GM12865 (cell line): ENCODE measurements at regions not wholly inside any gene's neighbourhood (a gene's known extent, or its start where the extent isn't known, plus 50 kb on each side); places are given as distances from the start of the nearest gene placed in this dataset.

Source experiments
- DNase-seq: peaks from one replicate; pipeline ENCODE4 v3.0.0; 2010; ENCODE audit warnings: low read depth
- H3K4me3 ChIP-seq: 2 replicates; pipeline ENCODE4 v1.5.1; 2011; ENCODE audit warnings: mild to moderate bottlenecking, low read depth, low read length, control low read depth
- TF ChIP-seq, protein P1 (sequence below): IDR thresholded peaks from 2 replicates; pipeline ENCODE4 v1.5.1; 2011; ENCODE audit warnings: low read length, control low read depth, low read depth, inconsistent platforms; ENCODE audit not compliant: insufficient read depth; ENCODE audit errors: missing control alignments

DNA sequence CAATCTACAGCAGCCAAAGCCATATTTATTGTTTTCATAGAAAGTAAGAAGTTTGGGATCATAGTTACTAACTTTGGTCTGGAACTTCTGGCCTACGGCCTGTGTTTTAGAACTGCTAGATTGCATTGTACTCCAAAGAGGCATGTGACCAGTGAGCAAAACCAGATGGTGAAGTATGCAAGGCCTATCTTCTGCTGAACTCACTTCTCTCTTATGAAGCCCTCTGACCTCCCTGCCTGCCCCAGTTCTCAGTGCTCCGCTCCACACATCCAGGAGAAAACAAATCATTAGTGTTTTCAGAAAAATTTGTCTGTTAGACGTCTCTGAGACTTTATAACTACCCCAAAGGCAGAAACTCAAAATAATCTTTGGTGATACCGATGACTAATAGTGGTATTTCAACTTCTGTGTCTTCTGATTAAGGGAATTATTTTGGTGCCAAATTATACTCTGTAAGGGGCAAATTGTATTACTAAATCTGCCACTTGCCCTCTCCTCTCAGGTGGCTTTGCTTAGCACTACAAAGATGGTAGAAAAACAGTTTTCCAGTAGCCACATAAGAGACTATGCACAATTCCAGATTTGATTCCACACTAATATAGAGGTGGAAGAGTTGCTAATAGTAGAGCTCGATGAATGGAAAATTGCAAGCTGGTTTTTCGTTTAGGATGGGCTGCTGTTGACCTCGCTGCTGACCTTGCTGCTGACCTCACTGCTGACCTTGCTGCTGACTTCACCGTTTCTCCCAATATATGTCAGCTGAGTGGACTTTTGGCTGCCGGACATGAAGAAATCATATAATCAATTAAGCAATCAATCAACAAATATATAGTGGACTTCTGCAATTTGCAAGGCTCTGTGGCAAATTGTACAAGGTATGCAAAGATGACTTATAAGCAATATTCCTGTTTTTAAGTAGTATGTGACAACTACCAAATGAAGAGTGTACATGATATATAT lies 147.5 kb downstream of the KITLG start:
- DNase-seq = no peak
- no peak overlapping the region for H3K4me3 ChIP-seq
- TF ChIP-seq, protein P1, sequence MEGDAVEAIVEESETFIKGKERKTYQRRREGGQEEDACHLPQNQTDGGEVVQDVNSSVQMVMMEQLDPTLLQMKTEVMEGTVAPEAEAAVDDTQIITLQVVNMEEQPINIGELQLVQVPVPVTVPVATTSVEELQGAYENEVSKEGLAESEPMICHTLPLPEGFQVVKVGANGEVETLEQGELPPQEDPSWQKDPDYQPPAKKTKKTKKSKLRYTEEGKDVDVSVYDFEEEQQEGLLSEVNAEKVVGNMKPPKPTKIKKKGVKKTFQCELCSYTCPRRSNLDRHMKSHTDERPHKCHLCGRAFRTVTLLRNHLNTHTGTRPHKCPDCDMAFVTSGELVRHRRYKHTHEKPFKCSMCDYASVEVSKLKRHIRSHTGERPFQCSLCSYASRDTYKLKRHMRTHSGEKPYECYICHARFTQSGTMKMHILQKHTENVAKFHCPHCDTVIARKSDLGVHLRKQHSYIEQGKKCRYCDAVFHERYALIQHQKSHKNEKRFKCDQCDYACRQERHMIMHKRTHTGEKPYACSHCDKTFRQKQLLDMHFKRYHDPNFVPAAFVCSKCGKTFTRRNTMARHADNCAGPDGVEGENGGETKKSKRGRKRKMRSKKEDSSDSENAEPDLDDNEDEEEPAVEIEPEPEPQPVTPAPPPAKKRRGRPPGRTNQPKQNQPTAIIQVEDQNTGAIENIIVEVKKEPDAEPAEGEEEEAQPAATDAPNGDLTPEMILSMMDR = no peak

GRCh38 chr12:88433997-88434703 lies 146.1 kb downstream of the KITLG start:
- no peak overlapping the region for H3K4me3 ChIP-seq
- peak; percentile 24 for DNase-seq
- TF ChIP-seq, protein P1 = no peak

GRCh38 chr12:88435334-88436076 lies 144.8 kb downstream of the KITLG start:
- TF ChIP-seq, protein P1 = no peak
- no peak for DNase-seq
- H3K4me3 ChIP-seq = no peak overlapping the region

- DNase-seq = no peak
- TF ChIP-seq, protein P1 = no peak
- H3K4me3 ChIP-seq = no peak overlapping the region
Measured at GRCh38 chr12:88437226-88437625, 143.0 kb downstream of the KITLG start.
